K562 (cell line): ENCODE measurements at regions not wholly inside any gene's neighbourhood (a gene's known extent, or its start where the extent isn't known, plus 50 kb on each side); places are given as distances from the start of the nearest gene placed in this dataset.

Source experiments
- ELF1 ChIP-seq: fragments of 200-800 bp; sonication (Bioruptor generic); IDR thresholded peaks from 2 replicates; pipeline ENCODE4 v1.6.1; 2016; ENCODE audit warnings: missing genetic modification characterization, missing compliant biosample characterization
- GATAD2B ChIP-seq: fragments of 450-650 bp; IDR thresholded peaks from 2 replicates; pipeline ENCODE4 v1.6.1; 2017; ENCODE audit warnings: mild to moderate bottlenecking, borderline replicate concordance
- NR3C1 ChIP-seq: sonication (generic); formaldehyde crosslinking; IDR thresholded peaks from 2 replicates; pipeline ENCODE4 v1.8.1; 2022; ENCODE audit warnings: missing genetic modification reagents
- ZZZ3 ChIP-seq: fragments of 450-650 bp; IDR thresholded peaks from 2 replicates; pipeline ENCODE4 v1.6.1; 2016; ENCODE audit warnings: antibody characterized with exemption, mild to moderate bottlenecking, moderate library complexity

DNA sequence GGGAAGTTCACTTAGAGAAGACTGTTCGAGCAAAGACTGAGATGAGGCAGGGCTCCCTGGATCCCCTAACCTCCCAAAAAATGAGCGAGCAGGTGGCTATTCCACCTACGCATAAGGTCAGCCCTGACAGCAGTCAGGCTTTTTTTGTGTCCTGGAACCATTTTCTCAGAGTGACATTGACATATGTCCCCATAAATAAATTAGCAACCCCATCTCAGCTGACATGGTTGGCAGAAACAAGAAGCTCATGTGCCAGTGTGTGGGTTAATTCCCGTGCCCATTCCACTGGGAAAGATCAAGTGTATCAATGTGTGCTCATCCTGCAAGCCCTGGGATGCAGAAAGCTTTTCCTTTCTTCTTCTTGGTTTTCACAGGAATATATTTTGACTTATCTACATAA lies 740.4 kb upstream of the CELF4 start:
- no peak for TF ChIP-seq GATAD2B
- TF ChIP-seq NR3C1 (CRISPR knock-in tag), result no peak
- no peak for TF ChIP-seq ELF1
- no peak for TF ChIP-seq ZZZ3
